ENCODE measurements at regions not wholly inside any gene's neighbourhood (a gene's known extent, or its start where the extent isn't known, plus 50 kb on each side); places are given as distances from the start of the nearest gene placed in this dataset.

DNA sequence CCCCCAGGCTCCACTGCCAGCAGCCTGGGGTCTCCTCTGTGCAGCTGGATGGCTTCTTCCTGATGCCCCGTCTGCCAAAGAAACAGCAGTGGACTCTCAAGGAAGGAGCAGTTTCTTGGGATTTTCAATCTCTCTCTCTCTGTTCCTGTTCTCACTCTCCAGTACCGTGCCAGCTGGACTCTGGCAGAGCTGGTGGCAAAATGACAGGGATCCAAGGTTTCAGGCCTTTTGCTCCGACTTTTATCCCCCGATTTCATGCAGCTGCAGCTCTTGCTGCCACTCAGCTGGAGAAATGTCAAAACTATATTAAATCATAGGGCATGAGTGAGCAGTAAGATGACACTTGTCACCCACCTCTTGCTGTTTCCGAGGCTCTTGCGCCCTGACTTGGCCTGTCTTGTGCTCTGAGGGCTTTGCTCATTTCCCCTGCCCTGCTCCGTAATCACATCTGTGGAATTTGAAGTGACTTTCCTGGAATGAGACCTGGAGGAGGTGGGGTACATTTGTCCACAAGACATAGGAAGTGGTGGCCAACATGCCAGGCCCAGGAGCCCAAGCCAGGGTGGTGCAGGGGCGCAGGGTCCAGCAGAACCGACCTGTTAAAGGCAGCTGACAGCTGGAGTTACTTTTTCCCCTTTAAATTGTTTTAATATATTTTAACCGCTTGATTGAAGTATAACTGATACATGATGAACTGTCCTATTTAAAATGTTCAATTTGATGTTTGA lies 576.2 kb downstream of the PTPRU start:
- TF ChIP-seq, protein P1, sequence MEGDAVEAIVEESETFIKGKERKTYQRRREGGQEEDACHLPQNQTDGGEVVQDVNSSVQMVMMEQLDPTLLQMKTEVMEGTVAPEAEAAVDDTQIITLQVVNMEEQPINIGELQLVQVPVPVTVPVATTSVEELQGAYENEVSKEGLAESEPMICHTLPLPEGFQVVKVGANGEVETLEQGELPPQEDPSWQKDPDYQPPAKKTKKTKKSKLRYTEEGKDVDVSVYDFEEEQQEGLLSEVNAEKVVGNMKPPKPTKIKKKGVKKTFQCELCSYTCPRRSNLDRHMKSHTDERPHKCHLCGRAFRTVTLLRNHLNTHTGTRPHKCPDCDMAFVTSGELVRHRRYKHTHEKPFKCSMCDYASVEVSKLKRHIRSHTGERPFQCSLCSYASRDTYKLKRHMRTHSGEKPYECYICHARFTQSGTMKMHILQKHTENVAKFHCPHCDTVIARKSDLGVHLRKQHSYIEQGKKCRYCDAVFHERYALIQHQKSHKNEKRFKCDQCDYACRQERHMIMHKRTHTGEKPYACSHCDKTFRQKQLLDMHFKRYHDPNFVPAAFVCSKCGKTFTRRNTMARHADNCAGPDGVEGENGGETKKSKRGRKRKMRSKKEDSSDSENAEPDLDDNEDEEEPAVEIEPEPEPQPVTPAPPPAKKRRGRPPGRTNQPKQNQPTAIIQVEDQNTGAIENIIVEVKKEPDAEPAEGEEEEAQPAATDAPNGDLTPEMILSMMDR (IDR thresholded peaks at IDR 0.05; ENCODE audit: borderline replicate concordance, insufficient read depth, low read depth, low read length): no peak
- H3K4me3 ChIP-seq (ENCODE audit: low read depth, low read length): no peak overlapping the region

DNA sequence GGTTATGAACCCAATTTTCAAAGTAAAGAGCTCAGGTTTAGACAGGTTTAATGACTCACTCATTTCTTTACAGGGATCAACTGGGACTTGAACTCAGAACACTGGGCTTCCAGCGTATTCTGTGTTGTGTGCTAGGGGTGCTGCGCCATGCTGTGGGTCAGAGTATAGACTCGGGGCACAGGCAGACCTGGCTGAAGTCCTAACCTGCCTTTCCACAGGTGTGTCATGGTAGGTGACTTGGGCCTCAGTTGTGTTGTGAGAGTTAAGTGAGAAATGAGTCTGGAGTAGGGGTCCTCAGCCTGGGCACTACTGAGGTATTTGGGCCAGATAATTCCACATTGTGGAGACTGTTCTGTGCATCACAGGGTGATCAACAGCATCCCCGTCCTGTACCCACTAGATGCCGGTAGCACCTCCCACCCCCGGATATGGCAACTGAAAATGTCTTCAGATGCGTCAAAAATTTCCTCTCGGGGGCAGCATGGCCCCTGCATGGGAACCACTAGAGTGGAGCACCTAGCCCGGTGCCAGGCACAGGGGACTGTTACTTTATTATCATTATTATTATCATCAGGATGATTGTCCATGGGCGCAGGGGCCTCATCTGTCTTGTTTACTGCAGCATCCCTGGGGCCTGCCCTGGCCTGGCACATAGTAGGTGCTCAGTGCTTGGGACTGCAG lies 575.5 kb downstream of the PTPRU start:
- H3K4me3 ChIP-seq (ENCODE audit: low read depth, low read length): no peak overlapping the region
- TF ChIP-seq, protein P1 (IDR thresholded peaks at IDR 0.05; ENCODE audit: borderline replicate concordance, insufficient read depth, low read depth, low read length): no peak

DNA sequence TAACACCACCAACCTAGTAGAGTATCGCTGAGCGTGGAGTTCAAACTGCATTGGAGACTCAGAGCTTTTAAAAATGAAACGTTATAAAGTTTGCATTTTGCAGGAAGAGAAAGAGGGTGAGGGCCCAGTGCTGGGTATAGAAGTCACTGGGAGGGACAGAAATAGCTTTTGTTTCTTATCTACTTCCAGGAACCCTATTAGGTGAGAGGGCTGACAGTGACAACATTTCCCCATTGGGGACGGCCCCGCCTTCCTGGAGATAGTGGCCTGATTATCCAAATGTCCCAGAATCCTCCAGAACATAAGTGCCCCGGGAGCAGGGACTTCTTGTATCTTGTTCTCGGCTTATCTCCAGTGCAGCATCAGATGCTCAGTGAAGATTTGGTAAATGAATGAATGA lies 574.9 kb downstream of the PTPRU start:
- TF ChIP-seq, protein P1 (IDR thresholded peaks at IDR 0.05; ENCODE audit: borderline replicate concordance, insufficient read depth, low read depth, low read length): no peak
- H3K4me3 ChIP-seq (ENCODE audit: low read depth, low read length): no peak overlapping the region

DNA sequence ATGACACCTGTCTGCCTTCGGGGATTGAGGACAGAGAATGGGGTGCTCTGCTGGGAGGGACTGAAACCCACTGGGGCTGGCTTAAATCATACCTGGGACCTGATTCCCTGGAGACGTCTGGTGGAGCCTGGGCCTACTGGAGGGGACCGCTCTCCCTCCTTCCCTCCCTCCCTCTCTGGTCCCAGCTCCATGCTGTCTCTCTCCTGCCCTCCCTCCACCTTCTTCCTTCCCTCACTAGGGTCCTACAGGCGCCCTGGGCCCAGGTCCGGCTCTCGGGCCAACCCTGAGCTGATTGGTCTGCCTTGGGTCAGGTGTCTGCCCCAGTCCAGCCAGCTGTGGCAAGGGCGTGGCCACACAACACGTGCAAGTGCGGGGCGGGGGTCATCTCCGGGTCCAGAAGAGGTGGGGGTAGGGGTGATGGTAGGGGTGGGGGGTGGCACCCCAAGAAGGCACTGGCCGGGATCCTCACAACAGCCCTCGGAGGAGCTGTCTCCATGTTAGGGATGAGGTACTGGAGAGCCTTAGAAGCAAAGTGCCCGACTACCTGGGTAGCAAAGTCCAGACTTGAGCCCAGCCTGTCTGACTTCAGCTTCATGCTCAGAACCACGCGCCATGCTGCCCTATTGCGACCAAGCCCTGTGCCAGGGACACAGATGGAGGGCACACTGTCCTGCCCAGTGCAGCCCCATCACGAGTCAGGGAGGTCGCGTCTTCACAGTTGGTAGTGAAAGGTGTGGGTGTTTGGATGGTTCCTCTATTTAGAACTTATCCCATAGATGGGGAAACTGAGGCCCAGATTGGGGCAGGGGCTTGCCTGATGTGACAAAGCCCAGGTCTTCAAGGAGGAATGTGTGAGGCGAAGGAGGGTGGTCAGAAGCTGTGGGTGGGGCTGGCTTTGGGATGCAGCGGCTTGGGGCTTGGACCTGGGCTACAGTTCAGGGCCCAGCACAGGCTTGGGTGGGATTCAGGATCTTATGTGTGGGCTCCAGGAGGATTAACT lies 574.1 kb downstream of the PTPRU start:
- no peak overlapping the region for H3K4me3 ChIP-seq (ENCODE audit: low read depth, low read length)
- TF ChIP-seq, protein P1 (IDR thresholded peaks at IDR 0.05; ENCODE audit: borderline replicate concordance, insufficient read depth, low read depth, low read length): no peak

DNA sequence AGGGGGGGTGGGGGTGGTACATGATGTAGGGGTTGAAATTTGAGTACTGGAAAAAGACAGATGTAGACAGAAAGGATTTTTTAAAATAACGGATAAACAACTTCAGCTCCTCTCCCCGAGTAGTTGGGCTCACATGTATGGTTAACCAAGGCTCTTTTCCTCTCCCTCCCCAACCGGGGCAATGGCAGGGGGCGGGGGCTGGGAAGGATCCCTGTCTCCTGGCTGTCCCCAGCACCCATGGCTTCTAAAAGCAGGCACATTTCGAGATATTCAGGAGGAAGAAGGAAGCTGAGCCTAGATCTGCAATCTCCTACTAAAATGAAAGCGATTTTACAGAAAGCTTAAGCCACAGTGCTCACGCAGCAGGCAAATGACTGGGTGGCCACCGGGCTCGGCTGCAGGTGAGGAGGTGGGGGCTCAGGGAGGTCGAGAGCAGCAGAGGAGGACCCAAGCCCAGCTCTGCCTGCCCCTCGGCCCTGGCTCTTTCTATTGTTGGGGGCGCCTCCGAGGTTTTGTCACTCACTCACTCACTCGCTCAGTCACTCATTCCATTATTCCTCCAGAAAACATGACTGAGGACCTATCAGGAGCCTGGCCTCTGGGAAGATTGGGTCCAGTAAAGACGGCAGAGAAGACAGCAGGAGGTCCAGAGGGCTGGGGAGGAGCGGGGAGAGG lies 573.3 kb downstream of the PTPRU start:
- TF ChIP-seq, protein P1 (IDR thresholded peaks at IDR 0.05; ENCODE audit: borderline replicate concordance, insufficient read depth, low read depth, low read length): no peak
- no peak overlapping the region for H3K4me3 ChIP-seq (ENCODE audit: low read depth, low read length)

GRCh38 chr1:29808141-29808995 lies 572.0 kb downstream of the PTPRU start:
- TF ChIP-seq, protein P1 (IDR thresholded peaks at IDR 0.05; ENCODE audit: borderline replicate concordance, insufficient read depth, low read depth, low read length): no peak
- no peak overlapping the region for H3K4me3 ChIP-seq (ENCODE audit: low read depth, low read length)

All from GM12875 (cell line).